HCT116 (cell line): ENCODE measurements at regions not wholly inside any gene's neighbourhood (a gene's known extent, or its start where the extent isn't known, plus 50 kb on each side); places are given as distances from the start of the nearest gene placed in this dataset.

Source experiments
- ATAC-seq: fragments of 200-7000 bp; cut with Tn5 transposase; 2 replicates; pipeline ENCODE4 v1.9.1; 2020; ENCODE audit warnings: mild to moderate bottlenecking, moderate library complexity
- BruUV-seq: library from RNA; stranded (reverse); fragments of 400-500 nt; replicated peaks from 2 replicates; lab custom pipeline; 2021; lab: Mats Ljungman, UMichigan
- CTCF ChIA-PET: fragments of 300-600 bp; sonication (Branson Sonifier 250); formaldehyde crosslinking; loops from one replicate; lab custom pipeline; 2021; ENCODE audit warnings: antibody characterized with exemption; lab: Charles Lee
- POLR2A ChIA-PET: fragments of 300-600, 350-600 bp; sonication (Branson Sonifier 250); formaldehyde crosslinking; loops from one replicate; lab custom pipeline; 2021; ENCODE audit warnings: antibody characterized with exemption; lab: Charles Lee
- RAD21 ChIA-PET, 2 experiments: fragments of 300-600 bp; sonication (Branson Sonifier 250); formaldehyde crosslinking; loops; one replicate each; lab custom pipeline; 2023; ENCODE audit warnings: low total read pairs in 2 of 2; ENCODE audit not compliant: uncharacterized antibody in 2 of 2, unreplicated experiment in 2 of 2, low non-redundant PET in 1 of 2; lab: Charles Lee
- DNase-seq: peaks from one replicate; pipeline ENCODE4 v3.0.0-alpha.2; 2010; ENCODE audit warnings: low read depth, low spot score
- H2AFZ ChIP-seq: fragments of 200-600 bp; shearing (Covaris generic), sonication (generic); 2 replicates; pipeline ENCODE4 v1.6.1; 2017; ENCODE audit warnings: low read depth, mixed run types, mixed read lengths, antibody characterized with exemption, low read length; ENCODE audit not compliant: poor library complexity, severe bottlenecking
- H3K27ac ChIP-seq: 2 replicates; pipeline ENCODE4 v1.5.1; 2012; ENCODE audit warnings: low read depth, low read length
- H3K27me3 ChIP-seq: fragments of 200-600 bp; sonication (generic); 2 replicates; pipeline ENCODE4 v1.6.1; 2016; ENCODE audit warnings: mixed run types, low read length, mixed read lengths; ENCODE audit not compliant: insufficient read depth
- H3K36me3 ChIP-seq, 2 experiments: fragments of 200-500 bp in 1 of 2; fragments of 200-600 bp in 1 of 2; sonication (Bioruptor generic) in 1 of 2; sonication (generic) in 1 of 2; 2 replicates each; pipeline versions ENCODE4 v1.5.1 to v1.6.1; 2014 to 2016; ENCODE audit warnings: low read length in 2 of 2, inconsistent platforms in 1 of 2, mixed read lengths in 1 of 2, mixed run types in 1 of 2; ENCODE audit not compliant: insufficient read depth in 2 of 2, control insufficient read depth in 1 of 2
- H3K4me1 ChIP-seq, 2 experiments: fragments of 200-600 bp in 1 of 2; sonication (generic) in 1 of 2; 2 replicates each; pipeline versions ENCODE4 v1.5.1 to v1.6.1; 2012 to 2017; ENCODE audit warnings: low read length in 2 of 2, inconsistent platforms in 1 of 2, mild to moderate bottlenecking in 1 of 2, mixed read lengths in 1 of 2, mixed run types in 1 of 2, moderate library complexity in 1 of 2; ENCODE audit not compliant: insufficient read depth in 2 of 2, control insufficient read depth in 1 of 2
- H3K4me2 ChIP-seq: fragments of 200-600 bp; sonication (generic); 2 replicates; pipeline ENCODE4 v1.6.1; 2017; ENCODE audit warnings: mixed run types, low read length, mixed read lengths
- H3K4me3 ChIP-seq, 2 experiments: fragments of 200-600 bp in 1 of 2; sonication (generic) in 1 of 2; replicated peaks in 1 of 2; 2 replicates each; pipeline ENCODE4 v1.5.1; 2011 to 2016; ENCODE audit warnings: low read length in 2 of 2, control low read depth in 1 of 2, low read depth in 1 of 2, mild to moderate bottlenecking in 1 of 2, mixed read lengths in 1 of 2, mixed run types in 1 of 2
- H3K79me2 ChIP-seq: fragments of 200-600 bp; sonication (generic); 2 replicates; pipeline ENCODE4 v1.6.1; 2017; ENCODE audit warnings: mild to moderate bottlenecking, mixed run types, low read length, moderate library complexity, mixed read lengths; ENCODE audit not compliant: insufficient read depth
- H3K9ac ChIP-seq: fragments of 200-600 bp; sonication (generic); 2 replicates; pipeline ENCODE4 v1.6.1; 2016; ENCODE audit warnings: low read length, mixed read lengths
- H3K9me2 ChIP-seq: fragments of 200-600 bp; sonication (generic), shearing (Covaris generic); 2 replicates; pipeline ENCODE4 v1.6.1; 2017; ENCODE audit warnings: mixed run types, mild to moderate bottlenecking, moderate library complexity; ENCODE audit not compliant: insufficient read depth
- H3K9me3 ChIP-seq, 2 experiments: fragments of 200-500 bp in 1 of 2; fragments of 200-600 bp in 1 of 2; sonication (Bioruptor generic) in 1 of 2; sonication (generic) in 1 of 2; 2 replicates each; pipeline ENCODE4 v1.6.1; 2014 to 2017; ENCODE audit warnings: low read length in 2 of 2, mixed read lengths in 2 of 2, inconsistent platforms in 1 of 2, low read depth in 1 of 2, mild to moderate bottlenecking in 1 of 2, mixed run types in 1 of 2, moderate library complexity in 1 of 2; ENCODE audit not compliant: control insufficient read depth in 1 of 2, insufficient read depth in 1 of 2
- H4K20me1 ChIP-seq: fragments of 200-600 bp; sonication (generic), shearing (Covaris generic); 2 replicates; pipeline ENCODE4 v1.6.1; 2017; ENCODE audit warnings: mixed run types, mild to moderate bottlenecking, moderate library complexity; ENCODE audit not compliant: insufficient read depth
- CBX3 ChIP-seq: IDR thresholded peaks from 2 replicates; pipeline ENCODE4 v1.6.1; 2012; ENCODE audit warnings: low read depth
- EGR1 ChIP-seq: IDR thresholded peaks from 2 replicates; pipeline ENCODE4 v1.6.1; 2012; ENCODE audit warnings: low read depth
- EZH2 ChIP-seq: fragments of 200-600 bp; sonication (generic); IDR thresholded peaks from 2 replicates; pipeline ENCODE4 v1.6.1; 2017; ENCODE audit warnings: antibody characterized with exemption, mixed run types
- FOSL1 ChIP-seq: IDR thresholded peaks from 2 replicates; pipeline ENCODE4 v1.6.1; 2012; ENCODE audit warnings: low read depth
- JUND ChIP-seq: IDR thresholded peaks from 2 replicates; pipeline ENCODE4 v1.6.1; 2012
- SP1 ChIP-seq: IDR thresholded peaks from 2 replicates; pipeline ENCODE4 v1.6.1; 2012; ENCODE audit warnings: low read depth
- SRF ChIP-seq: IDR thresholded peaks from 2 replicates; pipeline ENCODE4 v1.6.1; 2012; ENCODE audit warnings: low read depth
- intact Hi-C: fragments of 100-400 bp; cut with micrococcal nuclease; formaldehyde crosslinking; loops from 2 replicates; pipeline ENCODE4 v1.10.0; 2022
- TF ChIP-seq, protein P1 (sequence below): IDR thresholded peaks from 2 replicates; pipeline ENCODE4 v1.6.1; 2012
- TF ChIP-seq, protein P2 (sequence below): IDR thresholded peaks from 2 replicates; pipeline ENCODE4 v1.6.1; 2012
- TF ChIP-seq, protein P3 (sequence below): IDR thresholded peaks from 2 replicates; pipeline ENCODE4 v1.6.1; 2011; ENCODE audit warnings: mild to moderate bottlenecking, low read length, moderate library complexity; ENCODE audit not compliant: insufficient replicate concordance; ENCODE audit errors: extremely low read depth

DNA sequence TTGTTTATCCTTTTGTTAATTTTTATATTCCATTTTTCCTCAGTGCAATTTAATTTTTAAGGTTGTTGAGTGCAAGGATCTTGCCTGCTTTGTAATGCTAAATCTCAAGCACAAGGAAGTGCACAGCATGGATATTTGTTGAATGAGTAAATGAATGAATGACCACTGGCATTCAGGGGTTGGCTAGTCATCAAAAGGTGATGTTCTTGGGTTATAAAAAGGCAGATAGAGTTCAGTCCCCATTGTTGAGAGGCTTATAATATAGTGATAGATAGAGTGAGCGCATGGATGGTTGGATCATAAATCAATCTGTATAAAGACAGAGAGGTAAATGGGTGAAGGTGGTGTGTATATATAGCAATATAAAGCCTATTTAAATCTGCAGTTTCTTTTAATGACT lies 193.2 kb upstream of the KLF6 start:
- intact Hi-C loops: no loop called here
- Histone ChIP-seq H3K4me1 (peaks cover 0 to 16% of the 10 kb centered on the region in 2 experiments; a peak in 2 of 4 replicates), H3K27me3 (no peaks in the 10 kb centered on the region), H3K9me2 (no peaks in the 10 kb centered on the region), H3K79me2 (no peaks in the 10 kb centered on the region), H3K4me2 (peak overlapping the region; percentile 18), H3K27ac (no peak overlapping the region), H2AFZ (peak overlapping the region; percentile 5), H3K36me3 (no peaks in the 10 kb centered on the region), H3K9ac (no peak overlapping the region), H3K9me3 (no peaks in the 10 kb centered on the region), H4K20me1 (no peaks in the 10 kb centered on the region), H3K4me3 (no peak overlapping the region)
- CTCF ChIA-PET: no interaction called here
- DNase-seq (peak; percentile 6), ATAC-seq (no peak)
- RAD21 ChIA-PET: no interaction called here
- POLR2A ChIA-PET: no interaction called here
- BruUV-seq: no TSS peak
- no peak for TF ChIP-seq EGR1
- TF ChIP-seq FOSL1: peak; percentile 50; the same call in 1 of the 2 replicates
- 0 out of 2 replicates have a peak, but pooled peaks have one; percentile 22 for TF ChIP-seq SRF
- peak; percentile 37 for TF ChIP-seq JUND
- TF ChIP-seq SP1: peak; percentile 12; the same call in 1 of the 2 replicates

DNA sequence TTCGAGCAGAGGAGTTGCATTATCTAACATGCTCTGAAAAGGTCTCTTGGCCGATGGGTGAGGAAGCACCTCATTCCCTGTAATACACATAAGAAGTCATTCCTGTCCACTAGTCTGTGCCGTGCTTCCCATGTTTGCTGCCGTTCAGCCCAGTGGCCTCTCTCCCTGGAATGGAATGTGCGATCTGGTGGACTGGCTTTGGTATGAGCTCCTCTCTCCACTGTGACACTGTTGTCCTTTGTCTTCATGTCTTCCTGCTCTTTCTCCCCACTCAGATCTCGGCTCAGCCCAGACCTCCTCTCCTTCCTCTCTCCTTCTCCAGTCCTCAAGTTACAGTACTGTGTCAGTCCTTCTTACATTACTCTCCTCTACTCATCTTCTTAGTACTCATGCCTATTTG lies 192.8 kb upstream of the KLF6 start:
- Histone ChIP-seq H3K4me3 (no peak overlapping the region), H3K9ac (no peak overlapping the region), H4K20me1 (no peaks in the 10 kb centered on the region), H3K4me2 (peak overlapping the region; percentile 18), H2AFZ (peak overlapping the region; percentile 5)
- ChIA-PET RAD21 (no interaction called here), POLR2A (no interaction called here)
- intact Hi-C loops: no loop called here
- TF ChIP-seq CBX3 (no peak), EZH2 (no peak)
- TF ChIP-seq, protein P1, sequence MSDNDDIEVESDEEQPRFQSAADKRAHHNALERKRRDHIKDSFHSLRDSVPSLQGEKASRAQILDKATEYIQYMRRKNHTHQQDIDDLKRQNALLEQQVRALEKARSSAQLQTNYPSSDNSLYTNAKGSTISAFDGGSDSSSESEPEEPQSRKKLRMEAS: no peak
- TF ChIP-seq, protein P2, sequence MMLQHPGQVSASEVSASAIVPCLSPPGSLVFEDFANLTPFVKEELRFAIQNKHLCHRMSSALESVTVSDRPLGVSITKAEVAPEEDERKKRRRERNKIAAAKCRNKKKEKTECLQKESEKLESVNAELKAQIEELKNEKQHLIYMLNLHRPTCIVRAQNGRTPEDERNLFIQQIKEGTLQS: no peak
- TF ChIP-seq, protein P3, sequence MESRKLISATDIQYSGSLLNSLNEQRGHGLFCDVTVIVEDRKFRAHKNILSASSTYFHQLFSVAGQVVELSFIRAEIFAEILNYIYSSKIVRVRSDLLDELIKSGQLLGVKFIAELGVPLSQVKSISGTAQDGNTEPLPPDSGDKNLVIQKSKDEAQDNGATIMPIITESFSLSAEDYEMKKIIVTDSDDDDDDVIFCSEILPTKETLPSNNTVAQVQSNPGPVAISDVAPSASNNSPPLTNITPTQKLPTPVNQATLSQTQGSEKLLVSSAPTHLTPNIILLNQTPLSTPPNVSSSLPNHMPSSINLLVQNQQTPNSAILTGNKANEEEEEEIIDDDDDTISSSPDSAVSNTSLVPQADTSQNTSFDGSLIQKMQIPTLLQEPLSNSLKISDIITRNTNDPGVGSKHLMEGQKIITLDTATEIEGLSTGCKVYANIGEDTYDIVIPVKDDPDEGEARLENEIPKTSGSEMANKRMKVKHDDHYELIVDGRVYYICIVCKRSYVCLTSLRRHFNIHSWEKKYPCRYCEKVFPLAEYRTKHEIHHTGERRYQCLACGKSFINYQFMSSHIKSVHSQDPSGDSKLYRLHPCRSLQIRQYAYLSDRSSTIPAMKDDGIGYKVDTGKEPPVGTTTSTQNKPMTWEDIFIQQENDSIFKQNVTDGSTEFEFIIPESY: no peak
- TF ChIP-seq, all 23 proteins: peak for 0
- CTCF ChIA-PET: no interaction called here
- Histone ChIP-seq H3K9me2 (no peaks in the 10 kb centered on the region), H3K27ac (no peak overlapping the region), H3K79me2 (no peaks in the 10 kb centered on the region), H3K27me3 (no peaks in the 10 kb centered on the region), H3K36me3 (no peaks in the 10 kb centered on the region), H3K9me3 (no peaks in the 10 kb centered on the region), H3K4me1 (peaks cover 0 to 16% of the 10 kb centered on the region in 2 experiments; a peak in 2 of 4 replicates)
- BruUV-seq: no TSS peak
- ATAC-seq (no peak), DNase-seq (no peak)
